Kasumi-1 (cell line): ENCODE measurements at regions not wholly inside any gene's neighbourhood (a gene's known extent, or its start where the extent isn't known, plus 50 kb on each side); places are given as distances from the start of the nearest gene placed in this dataset.

ENCODE experiments used
- DNase-seq, 2 experiments: peaks; one replicate each; lab custom pipeline; 2025; lab: John Stamatoyannopoulos, UW

DNA sequence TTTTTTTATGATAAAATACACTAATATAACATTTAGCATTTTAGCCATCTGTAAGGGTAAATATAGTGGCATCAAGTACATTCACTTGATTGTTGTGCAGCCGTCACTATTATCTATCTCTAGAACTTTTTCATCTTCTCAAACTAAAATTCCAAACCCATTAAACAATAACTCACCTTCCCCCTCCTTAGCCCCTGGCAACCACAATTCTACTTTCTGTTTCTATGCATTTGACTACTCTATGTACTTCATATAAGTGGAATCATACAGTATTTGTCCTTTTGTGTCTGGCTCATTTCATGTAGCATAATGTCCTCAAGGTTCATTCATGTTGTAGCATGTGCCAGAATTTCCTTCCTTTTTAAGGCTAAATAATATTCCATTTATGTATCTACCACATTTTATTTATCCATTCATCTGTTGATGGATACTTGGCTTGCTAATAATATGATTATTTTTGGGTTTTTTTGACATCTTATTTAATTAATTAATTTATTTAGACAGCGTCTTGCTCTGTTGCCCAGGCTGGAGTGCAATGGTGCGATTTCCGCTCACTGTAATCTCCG is 69.6 kb upstream of the MACF1 start:
- DNase-seq = no peak

DNA sequence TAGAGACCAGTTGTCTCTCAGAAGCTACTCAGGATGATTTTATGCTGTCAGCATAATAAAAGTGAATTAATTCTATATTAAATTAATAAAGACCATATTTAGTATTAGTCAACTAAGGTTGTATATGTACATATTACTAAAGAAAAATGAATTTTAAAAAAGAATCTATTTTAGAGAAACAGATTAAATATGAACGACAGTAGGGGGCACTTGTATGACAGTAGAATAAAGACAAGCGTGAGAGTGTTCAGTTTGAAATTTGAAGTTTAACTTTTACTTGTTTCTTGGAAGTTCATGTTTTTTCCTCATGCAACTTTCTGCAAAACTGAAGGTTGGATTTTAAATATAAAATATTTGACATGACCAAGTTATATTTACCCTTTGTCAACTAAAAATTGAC is 67.9 kb upstream of the MACF1 start:
- DNase-seq = peak; percentile 29 to 35

- DNase-seq = no peak
Measured at GRCh38 chr1:39139723-39140360, 64.7 kb upstream of the MACF1 start.

DNA sequence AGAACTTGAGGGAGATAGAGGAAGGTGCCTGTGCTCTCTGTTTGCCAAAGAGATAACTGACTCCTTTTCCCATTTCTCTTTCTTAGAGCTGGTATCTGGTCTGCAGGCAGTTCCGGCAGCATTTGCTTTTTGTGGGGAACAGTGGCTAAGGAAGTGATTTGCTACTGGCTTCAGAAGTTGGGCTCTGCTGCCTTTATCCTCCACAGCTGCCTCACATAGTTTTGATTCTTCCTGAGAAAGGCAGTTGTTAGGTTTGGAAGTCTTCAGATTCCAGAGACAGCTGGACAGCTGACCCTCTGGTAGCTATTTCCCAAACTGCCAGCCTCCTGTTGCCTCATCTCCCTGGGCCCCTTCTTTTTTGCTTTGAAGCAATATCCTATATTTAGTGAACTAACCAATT is 62.6 kb upstream of the MACF1 start:
- DNase-seq = no peak

- DNase-seq = no peak
Measured at GRCh38 chr1:39142401-39143060, 62.0 kb upstream of the MACF1 start.

GRCh38 chr1:39144924-39145323 is 59.6 kb upstream of the MACF1 start:
- no peak for DNase-seq

DNA sequence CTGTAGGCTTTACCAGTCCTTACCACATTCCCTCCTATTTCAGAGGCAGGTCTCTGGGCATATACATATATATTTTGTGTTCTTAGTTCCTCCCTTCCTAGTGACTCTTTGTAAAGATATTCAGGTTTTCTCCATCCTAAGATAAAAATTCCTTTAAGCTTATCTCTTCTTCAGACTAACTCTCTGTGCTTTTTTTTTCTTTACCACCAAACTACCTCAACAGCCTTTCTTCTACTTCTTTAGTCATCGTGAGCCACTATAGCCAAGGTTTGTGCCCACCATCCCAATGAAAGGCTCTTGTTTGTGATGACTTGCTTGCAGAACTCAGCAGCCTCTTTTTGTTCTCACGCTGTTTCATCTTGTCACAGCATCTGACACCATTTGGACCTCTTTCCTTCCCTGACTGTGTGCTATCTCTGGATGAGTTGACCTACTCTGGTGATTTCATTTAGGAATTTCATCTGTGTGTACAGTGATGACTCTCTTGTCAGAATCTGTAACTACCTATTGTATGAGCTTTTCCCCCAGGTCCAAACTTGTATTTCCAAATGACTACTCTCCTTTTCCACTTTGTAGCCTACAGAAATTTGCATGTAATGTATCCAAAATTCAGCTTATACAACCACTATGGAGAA is 59.0 kb upstream of the MACF1 start:
- DNase-seq = no peak

- DNase-seq = no peak
Measured at GRCh38 chr1:39146681-39147080, 57.8 kb upstream of the MACF1 start.

DNA sequence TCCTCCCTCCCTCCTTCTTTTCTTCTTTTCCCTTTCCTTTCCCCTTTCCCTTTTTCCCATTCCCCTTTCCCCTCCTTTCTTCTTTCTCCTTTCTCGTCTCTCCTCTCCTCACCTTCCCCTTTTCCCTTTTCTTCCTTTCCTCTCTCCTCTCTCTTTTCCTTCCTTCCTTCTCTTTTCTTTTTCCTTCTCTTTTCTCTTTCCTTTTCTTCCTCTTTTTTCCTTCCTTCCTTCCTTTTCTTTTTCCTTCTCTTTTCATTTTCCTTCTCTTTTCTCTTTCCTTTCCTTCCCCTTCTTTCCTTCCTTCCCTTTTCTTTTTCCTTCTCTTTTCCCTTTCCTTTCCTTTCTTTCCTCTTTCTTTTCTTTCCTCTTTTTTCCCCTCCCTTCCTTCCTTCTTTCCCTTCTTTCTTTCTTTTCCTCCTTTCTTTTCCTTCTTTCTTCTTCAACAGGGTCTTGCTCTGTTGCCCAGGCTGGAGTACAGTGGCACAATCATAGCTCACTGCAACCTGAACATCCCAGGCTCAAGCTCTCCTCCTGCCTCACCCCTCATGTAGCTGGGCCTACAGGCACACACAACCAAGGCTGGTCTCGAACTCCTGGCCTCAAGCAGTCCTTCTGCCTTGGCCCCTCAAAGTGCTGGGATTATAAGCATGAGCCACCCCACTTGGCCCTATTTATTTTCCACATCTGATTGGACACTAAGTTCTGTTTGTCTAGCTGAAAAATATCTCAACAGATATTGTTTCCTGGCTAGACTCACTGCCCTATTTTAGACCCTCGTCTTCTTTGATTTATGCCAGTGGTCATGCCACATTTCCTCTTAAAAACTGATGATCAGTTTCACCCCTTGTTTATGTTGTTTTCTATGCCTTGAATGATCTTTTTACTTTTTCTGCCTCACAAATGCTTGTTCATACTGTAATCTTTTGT is 57.1 kb upstream of the MACF1 start:
- DNase-seq = no peak

- DNase-seq = no peak
Measured at GRCh38 chr1:39148942-39149341, 55.6 kb upstream of the MACF1 start.

DNA sequence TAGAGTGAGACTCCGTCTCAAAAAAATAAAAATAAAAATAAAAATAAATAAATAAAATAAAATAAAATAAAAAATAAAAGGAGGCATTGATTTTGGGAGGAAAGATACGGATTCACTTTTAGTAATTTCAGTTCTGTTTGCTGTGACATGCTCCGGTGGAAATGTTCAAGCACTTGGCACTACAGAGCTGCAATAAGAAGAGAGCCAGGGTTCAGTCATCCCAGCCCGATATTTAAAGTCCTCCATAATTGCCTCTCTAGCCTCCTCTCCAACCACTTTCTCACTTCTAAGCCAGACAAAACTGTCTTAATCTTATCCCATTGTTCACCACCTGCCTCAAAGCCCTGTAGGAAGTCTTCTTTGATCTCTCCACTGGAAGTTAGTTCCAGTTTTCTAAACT is 55.0 kb upstream of the MACF1 start:
- DNase-seq = no peak

- no peak for DNase-seq
Measured at GRCh38 chr1:39150779-39151178, 53.7 kb upstream of the MACF1 start.

- no peak for DNase-seq
Measured at GRCh38 chr1:39151267-39151666, 53.2 kb upstream of the MACF1 start.

- DNase-seq = no peak
Measured at GRCh38 chr1:39152923-39153322, 51.6 kb upstream of the MACF1 start.

- DNase-seq = no peak
Measured at GRCh38 chr1:39153684-39154083, 50.8 kb upstream of the MACF1 start.

DNA sequence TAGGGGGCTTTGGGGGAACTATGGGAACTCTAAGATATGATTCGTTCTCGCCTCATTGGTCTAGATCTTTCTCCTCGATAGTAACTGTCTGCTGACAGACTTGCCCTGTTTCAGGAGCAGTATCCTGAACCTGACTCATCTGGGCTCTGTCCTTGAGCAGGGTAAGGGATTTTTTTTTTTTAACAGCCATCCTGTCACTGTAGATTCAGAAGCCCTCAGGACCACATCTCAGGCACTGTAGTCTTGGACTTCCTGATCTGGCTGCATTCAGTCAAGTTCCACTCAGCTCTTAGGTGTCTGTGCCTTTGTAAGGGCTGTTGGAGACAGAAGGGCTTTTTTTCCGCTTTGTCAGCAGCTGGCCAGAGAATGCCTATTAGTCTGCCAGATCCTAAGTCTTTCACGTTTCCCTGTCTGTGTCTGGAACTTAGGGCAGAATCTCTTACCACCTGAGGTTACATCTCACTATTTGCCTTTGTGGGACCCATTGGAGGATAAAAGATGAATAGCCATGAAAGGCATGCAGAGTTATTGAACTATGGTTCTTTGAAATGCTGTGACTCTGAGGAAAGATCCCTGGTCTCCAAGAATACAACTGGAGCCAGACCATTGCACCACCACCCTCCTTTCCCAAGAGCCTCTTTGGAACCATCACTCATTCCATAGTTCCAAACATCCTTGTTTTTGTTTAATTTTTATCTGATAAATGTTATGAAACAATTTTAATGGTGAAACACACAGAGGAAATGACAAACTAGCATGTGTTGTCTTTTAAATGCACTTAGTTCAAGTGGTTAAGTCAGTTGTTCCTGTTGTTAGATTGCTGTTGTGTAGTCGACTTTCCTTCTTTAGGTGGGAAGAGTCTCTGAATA is 49.7 kb upstream of the MACF1 start:
- DNase-seq = no peak
